Hypothalamus (tissue), 51 donors: ENCODE measurements at regions not wholly inside any gene's neighbourhood (a gene's known extent, or its start where the extent isn't known, plus 50 kb on each side); places are given as distances from the start of the nearest gene placed in this dataset.

Source experiments
- DNase-seq, 51 donors: peaks; one replicate each; lab custom pipeline; 2025; lab: John Stamatoyannopoulos, UW

GRCh38 chr7:57363321-57363720, 86.7 kb upstream of the ZNF716 start:
- no peak for DNase-seq

GRCh38 chr7:57364933-57365710, 84.9 kb upstream of the ZNF716 start:
- DNase-seq: no peak

- DNase-seq: no peak
Observed at GRCh38 chr7:57367171-57367570, 82.8 kb upstream of the ZNF716 start.

- DNase-seq: no peak
Observed at GRCh38 chr7:57370066-57370738, 79.8 kb upstream of the ZNF716 start.

- DNase-seq: no peak
Observed at GRCh38 chr7:57370739-57371098, 79.3 kb upstream of the ZNF716 start.

- DNase-seq: no peak
Observed at GRCh38 chr7:57375783-57376182, 74.2 kb upstream of the ZNF716 start.

- DNase-seq: no peak
Observed at GRCh38 chr7:57381581-57381980, 68.4 kb upstream of the ZNF716 start.

GRCh38 chr7:57384380-57384779, 65.6 kb upstream of the ZNF716 start:
- DNase-seq: no peak

GRCh38 chr7:57385668-57386067, 64.3 kb upstream of the ZNF716 start:
- DNase-seq: no peak

GRCh38 chr7:57388761-57389160, 61.2 kb upstream of the ZNF716 start:
- DNase-seq: no peak

- no peak for DNase-seq
Observed at GRCh38 chr7:57398548-57398947, 51.4 kb upstream of the ZNF716 start.

GRCh38 chr7:57399251-57399940, 50.6 kb upstream of the ZNF716 start:
- DNase-seq: no peak

GRCh38 chr7:57399972-57400371, 50.0 kb upstream of the ZNF716 start:
- DNase-seq: no peak
